GM21723 (cell line): ENCODE measurements at regions not wholly inside any gene's neighbourhood (a gene's known extent, or its start where the extent isn't known, plus 50 kb on each side); places are given as distances from the start of the nearest gene placed in this dataset.

Experiments used
- ATAC-seq: cut with Tn5 transposase; IDR thresholded peaks from one replicate; pipeline ENCODE4 v1.9.1; 2021; ENCODE audit warnings: mild to moderate bottlenecking, moderate library complexity; ENCODE audit not compliant: unreplicated experiment

DNA sequence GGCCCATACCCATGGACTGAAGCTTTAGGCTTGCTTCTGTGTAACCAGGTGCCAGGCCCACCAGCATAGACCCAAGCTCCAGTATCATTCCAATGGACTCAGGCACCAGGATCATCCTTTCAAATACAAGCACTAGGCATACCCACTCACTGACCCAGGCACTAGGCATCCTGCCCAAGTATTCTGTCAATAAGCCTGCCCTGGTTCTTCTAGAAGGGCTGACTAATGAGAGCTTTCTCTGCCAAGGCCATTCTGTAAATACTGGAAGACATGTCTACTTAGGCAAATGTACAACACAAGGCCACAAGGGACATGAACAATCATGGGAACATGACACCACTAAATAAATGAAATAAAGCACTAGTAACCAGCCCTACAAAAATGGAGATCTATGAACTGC, 352.2 kb downstream of the FSCB start:
- no peak for ATAC-seq

DNA sequence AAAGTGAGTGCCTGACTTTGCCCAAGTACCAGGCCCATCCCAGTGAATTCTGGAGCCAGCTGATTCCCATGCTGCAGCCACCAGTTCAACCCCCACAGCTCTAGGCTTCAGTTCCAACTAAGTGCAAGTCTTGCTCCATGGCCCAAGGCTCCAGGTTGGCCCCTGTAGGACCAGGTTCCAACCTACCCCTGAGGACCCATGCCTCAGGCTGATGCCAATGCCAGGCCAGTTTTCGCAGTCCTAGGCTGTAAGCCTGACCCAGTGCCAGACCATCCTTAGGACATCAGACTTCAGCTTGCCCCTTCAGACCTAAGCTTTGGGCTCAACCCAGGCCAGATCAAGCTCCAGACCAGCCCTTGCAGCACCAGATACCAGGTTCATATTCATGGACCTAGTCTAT, 352.6 kb downstream of the FSCB start:
- no peak for ATAC-seq

DNA sequence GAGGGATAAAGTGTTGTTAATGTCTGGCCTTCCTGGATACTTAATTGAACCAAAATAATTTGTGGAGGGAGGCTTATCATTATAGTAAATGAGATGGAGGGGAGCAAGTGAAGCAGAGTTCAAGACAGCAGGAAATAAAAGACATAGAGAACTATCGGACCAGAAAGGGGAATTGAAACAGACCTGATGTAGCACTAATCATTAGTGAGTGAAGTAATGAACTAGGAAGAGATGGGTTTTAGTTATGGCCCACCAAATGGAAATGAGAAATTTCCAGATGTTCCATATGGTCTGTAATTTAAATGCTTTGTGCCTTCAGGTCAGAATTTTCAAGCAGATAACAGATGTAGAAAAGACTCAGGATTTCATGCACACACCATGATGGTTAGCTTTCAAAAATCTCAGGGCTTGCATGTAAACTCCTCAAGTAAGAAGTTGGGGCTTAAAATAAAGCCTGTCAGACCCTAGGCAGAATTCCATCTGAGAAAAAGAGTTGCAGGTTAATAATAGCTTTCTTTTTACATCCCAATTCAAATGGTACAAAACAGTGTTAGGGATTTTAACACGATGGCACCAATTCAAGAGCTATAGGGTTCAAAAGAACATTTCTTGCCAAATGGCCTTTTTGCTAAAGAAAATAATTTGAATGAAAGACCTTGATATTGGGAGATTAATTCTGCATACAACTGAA, 355.8 kb downstream of the FSCB start:
- no peak for ATAC-seq

GRCh38 chr14:44149597-44149996, 357.5 kb downstream of the FSCB start:
- ATAC-seq, result no peak

GRCh38 chr14:44142006-44142405, 365.1 kb downstream of the FSCB start:
- no peak for ATAC-seq

- no peak for ATAC-seq
Measured at GRCh38 chr14:44135972-44136371, 371.1 kb downstream of the FSCB start.

- no peak for ATAC-seq
Measured at GRCh38 chr14:44131861-44132260, 375.2 kb downstream of the FSCB start.

DNA sequence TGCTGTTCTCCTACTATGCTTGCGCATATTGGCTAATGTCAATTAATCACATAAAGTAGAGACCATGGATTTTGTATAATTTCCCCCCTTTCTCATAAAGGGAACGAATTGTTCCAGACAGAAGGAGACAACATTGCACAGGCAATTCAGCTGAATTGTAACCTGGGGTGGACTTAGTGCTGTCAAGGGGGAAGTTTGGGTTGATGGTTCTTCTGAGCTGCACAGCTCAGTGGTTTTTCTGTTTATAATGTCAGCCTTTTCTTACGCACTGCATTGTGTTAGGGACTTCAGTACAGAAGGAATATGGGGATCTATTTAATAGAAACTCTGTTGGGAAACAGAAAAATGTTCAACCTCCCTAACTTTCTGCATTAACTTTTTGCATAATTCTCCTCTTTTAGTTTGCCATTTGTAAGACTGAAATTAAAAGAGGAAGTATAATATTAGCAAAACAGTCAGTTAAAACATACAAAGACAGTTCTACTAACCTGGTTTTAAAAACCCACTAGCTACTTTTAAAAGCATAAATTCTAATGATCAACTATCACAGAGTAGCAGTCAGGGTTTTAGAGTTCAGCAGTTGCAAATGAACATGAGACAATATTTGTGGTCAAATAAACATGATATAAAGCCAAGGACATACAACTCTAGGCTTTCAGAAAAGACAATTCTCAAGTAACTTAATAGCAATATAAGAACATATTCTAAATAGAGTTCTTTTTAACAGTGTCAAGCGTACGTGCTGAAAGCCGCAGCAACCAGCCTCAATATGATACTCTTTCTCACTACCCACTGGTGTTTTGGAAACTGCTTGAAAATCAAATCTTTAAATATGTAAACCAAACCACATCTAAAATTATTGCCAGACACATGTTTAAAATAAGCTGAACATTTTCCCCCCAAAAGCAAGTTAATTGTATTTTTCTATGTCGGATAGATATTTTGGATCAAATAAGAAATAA, 393.0 kb downstream of the FSCB start:
- ATAC-seq, result peak; percentile 48

DNA sequence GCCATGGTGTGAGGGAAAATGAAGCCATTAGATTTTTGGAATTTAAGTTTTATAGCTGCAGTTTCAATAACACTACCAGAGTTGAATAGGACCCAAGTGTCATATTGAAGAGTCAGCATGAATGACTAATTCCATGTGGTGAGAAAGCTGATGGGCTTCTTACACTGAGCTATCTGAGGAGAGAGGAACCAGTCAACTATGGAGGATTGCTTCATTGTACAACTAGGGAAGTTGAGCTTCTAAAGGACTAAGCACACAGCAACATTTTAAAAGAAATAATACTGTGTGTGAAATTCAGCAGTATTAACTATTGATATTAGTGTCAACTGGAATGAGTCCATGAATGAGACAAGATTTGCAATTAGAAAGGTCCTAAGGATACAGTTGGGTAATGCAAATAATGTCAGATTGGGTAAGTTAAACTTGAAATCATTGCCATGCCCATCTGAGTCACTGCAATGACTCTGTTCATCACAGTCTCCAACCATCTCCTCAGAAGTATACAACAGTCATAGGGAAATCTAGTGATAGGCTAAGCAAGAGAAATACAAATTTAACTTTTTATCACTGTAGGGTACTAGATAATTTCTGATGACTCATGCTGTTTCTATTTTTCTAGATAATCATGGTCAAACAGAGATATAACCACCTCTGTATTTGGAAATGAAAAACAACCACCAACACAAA, 394.2 kb downstream of the FSCB start:
- ATAC-seq, result no peak

GRCh38 chr14:44109036-44109435, 398.0 kb downstream of the FSCB start:
- ATAC-seq, result no peak

GRCh38 chr14:44108601-44109000, 398.5 kb downstream of the FSCB start:
- ATAC-seq, result no peak

DNA sequence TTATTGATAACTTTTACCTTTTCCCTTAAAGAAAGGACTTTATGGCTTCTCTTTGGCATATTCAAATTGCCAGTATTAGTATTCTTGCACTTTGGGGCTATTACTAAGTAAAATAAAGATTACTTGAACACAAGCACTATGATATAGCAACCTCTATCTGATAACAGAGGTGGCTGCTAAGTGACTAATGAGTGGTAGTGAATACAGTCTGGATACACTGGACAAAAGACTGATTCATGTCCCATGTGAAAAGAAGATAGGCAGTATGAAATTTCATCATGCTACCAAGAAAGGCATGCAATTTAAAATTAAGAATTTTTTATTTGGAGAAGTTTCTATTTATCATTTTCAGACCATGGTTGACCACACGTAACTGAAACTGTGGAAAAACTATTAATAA, 399.9 kb downstream of the FSCB start:
- ATAC-seq, result no peak

DNA sequence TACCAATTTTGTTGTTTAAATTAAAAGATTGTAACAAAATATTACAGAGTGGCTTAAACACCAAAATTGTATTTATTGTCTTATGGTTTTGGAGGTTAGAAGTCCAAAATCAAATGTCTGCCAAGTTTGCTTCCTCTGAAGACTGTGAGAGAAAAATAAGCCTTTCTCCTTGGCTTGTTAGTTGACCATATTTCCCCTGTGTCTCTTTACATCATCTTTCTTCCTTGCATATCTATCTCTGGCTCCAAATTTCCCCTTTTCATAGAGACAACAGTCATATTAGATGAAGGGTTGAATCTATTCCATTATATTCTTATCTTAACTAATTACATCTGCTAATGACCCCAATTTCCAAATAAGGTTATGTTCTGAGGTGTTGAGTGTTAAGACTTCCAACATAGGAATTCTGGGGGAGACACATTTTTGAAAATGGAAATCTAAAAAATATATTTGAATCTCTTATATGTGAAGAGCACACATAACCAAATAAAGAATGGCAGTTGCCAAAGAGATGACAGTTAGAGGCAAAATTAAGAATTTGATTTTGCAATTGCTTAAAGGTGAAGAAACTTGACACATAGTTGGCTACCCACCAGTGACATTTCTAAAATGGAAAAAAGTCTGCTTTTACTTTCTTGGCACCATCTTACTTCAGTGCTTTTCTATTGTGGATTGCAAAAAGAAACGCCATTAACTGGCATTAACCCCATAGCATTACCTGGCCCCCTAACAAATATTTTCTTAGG, 407.2 kb downstream of the FSCB start:
- ATAC-seq, result no peak

DNA sequence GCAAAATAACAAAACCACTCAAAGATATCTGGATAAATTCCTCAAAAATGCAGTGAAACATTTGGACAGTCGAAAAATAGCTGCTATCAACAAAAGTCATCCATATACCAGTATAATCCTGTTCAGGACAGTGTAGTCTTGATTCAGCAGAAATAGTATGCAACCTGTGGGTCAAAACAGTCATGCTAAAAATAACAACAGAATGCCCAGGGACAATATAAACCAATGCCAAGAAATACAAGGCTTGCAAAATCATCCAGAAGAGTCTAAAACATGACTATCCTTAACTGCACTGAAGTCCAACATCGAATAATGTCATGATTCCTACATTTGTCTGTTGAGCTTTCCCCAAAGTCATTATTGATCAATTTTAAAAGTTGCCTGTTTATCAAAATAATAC, 425.9 kb downstream of the FSCB start:
- ATAC-seq, result no peak

DNA sequence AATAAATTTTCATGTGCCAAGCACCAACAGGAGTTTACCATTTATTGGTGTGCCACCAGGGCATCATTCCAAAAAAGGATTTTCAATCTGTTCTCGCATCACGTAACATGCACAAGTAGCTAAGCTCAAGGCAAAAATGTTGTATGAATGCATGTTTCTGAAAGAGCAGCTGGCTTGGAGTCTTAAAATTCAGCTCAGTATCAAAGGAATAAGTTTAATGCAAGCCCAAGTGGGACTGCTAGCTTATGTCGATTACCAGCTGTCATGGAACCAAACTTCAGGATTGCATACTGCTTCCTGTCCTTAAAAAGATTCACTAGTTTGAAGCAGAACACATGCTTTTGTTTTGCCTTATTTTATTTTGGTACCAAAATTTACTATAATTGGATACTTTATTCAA, 437.0 kb downstream of the FSCB start:
- no peak for ATAC-seq

- no peak for ATAC-seq
Measured at GRCh38 chr14:44053422-44053821, 453.7 kb downstream of the FSCB start.

- ATAC-seq, result no peak
Measured at GRCh38 chr14:44041700-44042099, 465.4 kb downstream of the FSCB start.

GRCh38 chr14:44040561-44040960, 466.5 kb downstream of the FSCB start:
- no peak for ATAC-seq

DNA sequence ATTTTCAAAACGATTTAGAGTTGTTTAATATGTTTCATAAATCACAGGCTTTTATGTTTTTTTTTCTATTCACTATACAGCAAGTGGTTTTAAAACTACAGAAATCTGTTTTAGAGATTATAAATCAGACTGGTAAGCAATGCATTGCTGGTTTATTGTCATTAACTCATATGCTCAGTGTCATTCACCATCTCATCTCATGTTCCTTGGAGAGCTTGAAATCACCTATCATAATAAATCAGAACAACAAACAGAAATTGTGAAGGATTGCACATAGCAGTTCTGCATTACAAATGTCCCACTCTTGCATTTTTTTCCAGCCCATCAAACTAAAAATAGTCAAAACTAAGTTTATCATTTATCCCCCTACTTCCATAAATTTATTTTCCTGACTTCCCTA, 470.8 kb downstream of the FSCB start:
- no peak for ATAC-seq

DNA sequence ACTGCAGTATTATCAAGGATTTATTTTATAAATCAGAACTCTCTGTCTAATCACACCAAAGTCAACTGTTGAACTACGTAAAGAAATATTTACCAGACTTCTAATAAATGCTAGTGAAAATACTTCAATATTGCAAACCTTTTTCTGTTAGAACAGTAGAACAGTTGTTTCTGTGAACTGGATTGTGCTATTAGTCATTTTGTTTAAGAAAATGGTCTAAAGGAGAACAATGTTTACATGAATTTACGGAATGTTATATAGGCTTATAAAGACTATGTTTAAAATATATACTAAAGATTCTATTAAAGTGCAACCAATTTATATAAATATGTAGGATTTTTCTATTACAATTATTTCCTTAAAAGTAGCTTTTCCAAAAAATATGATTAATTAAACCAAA, 471.4 kb downstream of the FSCB start:
- no peak for ATAC-seq

DNA sequence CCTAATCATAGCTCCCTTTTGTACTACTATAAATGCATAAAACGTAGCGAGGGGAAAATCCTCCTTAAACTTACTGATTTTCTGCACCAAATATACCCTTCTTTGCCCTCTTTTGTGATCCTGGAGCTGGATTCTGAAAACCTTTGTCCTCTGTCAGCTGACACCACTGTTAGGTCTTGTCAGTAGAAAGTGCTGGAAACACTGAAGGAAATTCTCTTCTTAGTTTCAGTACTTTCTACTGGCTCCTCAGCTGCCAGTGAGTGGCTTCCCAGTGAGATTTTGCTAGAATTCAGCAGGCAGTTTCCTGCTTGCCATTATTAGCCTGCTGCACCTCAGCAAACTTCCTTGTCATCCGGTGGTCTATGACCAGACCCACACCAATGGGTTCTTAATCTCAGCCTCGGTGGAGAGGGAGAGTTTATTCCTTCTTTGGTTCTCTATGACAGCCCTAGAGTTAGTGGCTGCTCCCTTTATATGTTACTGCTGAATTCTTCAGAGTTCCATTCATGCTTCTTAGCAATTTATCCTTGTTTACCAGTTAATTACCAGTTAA, 476.2 kb downstream of the FSCB start:
- ATAC-seq, result no peak
